Prostate gland (tissue), 2 donors: ENCODE measurements at regions not wholly inside any gene's neighbourhood (a gene's known extent, or its start where the extent isn't known, plus 50 kb on each side); places are given as distances from the start of the nearest gene placed in this dataset.

Experiments used
- POLR2A ChIP-seq: fragments of 450-650 bp; IDR thresholded peaks from one replicate; pipeline ENCODE4 v1.6.1; 2016; ENCODE audit warnings: antibody characterized with exemption, mild to moderate bottlenecking
- POLR2AphosphoS5 ChIP-seq: sonication (generic); formaldehyde crosslinking; IDR thresholded peaks from one replicate; pipeline ENCODE4 v1.6.1; 2017; ENCODE audit warnings: antibody characterized with exemption
- TF ChIP-seq, protein P1 (sequence below), 4 experiments: fragments of 200-600 bp in 2 of 4; fragments of 450-650 bp in 2 of 4; sonication (generic) in 2 of 4; IDR thresholded peaks; 1 replicate in 3 of 4; 2 replicates in 1 of 4; pipeline ENCODE4 v1.5.1; 2016 to 2019; ENCODE audit warnings: antibody characterized with exemption in 4 of 4, mild to moderate bottlenecking in 2 of 4, moderate library complexity in 2 of 4

DNA sequence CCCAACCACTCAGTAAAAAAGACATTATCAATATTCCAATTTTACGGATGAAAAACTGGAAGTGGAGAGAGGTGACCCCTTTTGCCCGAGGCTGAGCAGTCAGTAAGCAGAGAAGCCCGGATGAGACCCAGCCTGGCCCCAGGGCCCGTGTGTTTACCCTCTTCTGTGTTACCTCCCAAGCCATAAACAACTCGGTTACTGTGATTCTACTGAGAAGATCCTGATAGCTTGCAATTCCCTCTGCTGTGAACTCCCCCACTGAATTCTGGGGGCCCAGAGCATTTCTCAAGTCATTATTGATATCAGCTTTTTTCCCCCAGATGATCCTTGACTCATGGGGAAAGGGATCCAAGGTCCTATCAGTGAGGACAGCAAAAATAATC lies 482.6 kb upstream of the ERCC4 start:
- TF ChIP-seq, protein P1, sequence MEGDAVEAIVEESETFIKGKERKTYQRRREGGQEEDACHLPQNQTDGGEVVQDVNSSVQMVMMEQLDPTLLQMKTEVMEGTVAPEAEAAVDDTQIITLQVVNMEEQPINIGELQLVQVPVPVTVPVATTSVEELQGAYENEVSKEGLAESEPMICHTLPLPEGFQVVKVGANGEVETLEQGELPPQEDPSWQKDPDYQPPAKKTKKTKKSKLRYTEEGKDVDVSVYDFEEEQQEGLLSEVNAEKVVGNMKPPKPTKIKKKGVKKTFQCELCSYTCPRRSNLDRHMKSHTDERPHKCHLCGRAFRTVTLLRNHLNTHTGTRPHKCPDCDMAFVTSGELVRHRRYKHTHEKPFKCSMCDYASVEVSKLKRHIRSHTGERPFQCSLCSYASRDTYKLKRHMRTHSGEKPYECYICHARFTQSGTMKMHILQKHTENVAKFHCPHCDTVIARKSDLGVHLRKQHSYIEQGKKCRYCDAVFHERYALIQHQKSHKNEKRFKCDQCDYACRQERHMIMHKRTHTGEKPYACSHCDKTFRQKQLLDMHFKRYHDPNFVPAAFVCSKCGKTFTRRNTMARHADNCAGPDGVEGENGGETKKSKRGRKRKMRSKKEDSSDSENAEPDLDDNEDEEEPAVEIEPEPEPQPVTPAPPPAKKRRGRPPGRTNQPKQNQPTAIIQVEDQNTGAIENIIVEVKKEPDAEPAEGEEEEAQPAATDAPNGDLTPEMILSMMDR (IDR thresholded peaks at IDR 0.05), result no peak
- TF ChIP-seq POLR2A, result no peak
- TF ChIP-seq POLR2AphosphoS5, result no peak
